HEK293 (cell line): ENCODE measurements at regions not wholly inside any gene's neighbourhood (a gene's known extent, or its start where the extent isn't known, plus 50 kb on each side); places are given as distances from the start of the nearest gene placed in this dataset.

ENCODE experiments used
- CTCF ChIA-PET: fragments of 350-600 bp; formaldehyde crosslinking; extraction: SDS; loops from one replicate; lab custom pipeline; 2021; ENCODE audit warnings: antibody characterized with exemption; lab: Yijun Ruan, JAX
- POLR2A ChIA-PET: fragments of 300-600 bp; formaldehyde crosslinking; extraction: SDS; loops from one replicate; lab custom pipeline; 2020; ENCODE audit warnings: antibody characterized with exemption, inconsistent platforms; lab: Yijun Ruan, JAX
- H3K27ac ChIP-seq: fragments of 200-500 bp; sonication (Bioruptor generic); 2 replicates; pipeline ENCODE4 v1.5.1; 2014; ENCODE audit warnings: low read depth, low read length, control low read depth, inconsistent platforms; ENCODE audit errors: extremely low read depth
- H3K36me3 ChIP-seq, 2 experiments: fragments of 200-500 bp in 1 of 2; sonication (Bioruptor generic) in 1 of 2; 1 replicate in 1 of 2; 2 replicates in 1 of 2; pipeline ENCODE4 v1.5.1; 2014 to 2017; ENCODE audit warnings: inconsistent platforms in 2 of 2, low read length in 2 of 2; ENCODE audit not compliant: control insufficient read depth in 2 of 2, insufficient read depth in 1 of 2
- H3K4me1 ChIP-seq: fragments of 200-500 bp; sonication (Bioruptor generic); 2 replicates; pipeline ENCODE4 v1.5.1; 2014; ENCODE audit warnings: mild to moderate bottlenecking, low read length, inconsistent platforms; ENCODE audit not compliant: control insufficient read depth, insufficient read depth
- H3K4me3 ChIP-seq: 2 replicates; pipeline ENCODE4 v1.5.1; 2011; ENCODE audit warnings: low read depth, mild to moderate bottlenecking, control low read depth, low read length, moderate library complexity
- H3K9me3 ChIP-seq: fragments of 200-500 bp; sonication (Bioruptor generic); 2 replicates; pipeline ENCODE4 v1.5.1; 2014; ENCODE audit warnings: low read depth, low read length, inconsistent platforms; ENCODE audit not compliant: control insufficient read depth, insufficient read depth
- BCL11A ChIP-seq: fragments of 450-650 bp; formaldehyde crosslinking; IDR thresholded peaks from 2 replicates; pipeline ENCODE4 v1.5.1; 2016; ENCODE audit warnings: low read depth, missing biosample characterization, missing genetic modification characterization
- BCL11B ChIP-seq: fragments of 450-650 bp; formaldehyde crosslinking; IDR thresholded peaks from 2 replicates; pipeline ENCODE4 v1.5.1; 2016; ENCODE audit warnings: low read depth, missing biosample characterization, missing genetic modification characterization
- EGR2 ChIP-seq: fragments of 450-650 bp; formaldehyde crosslinking; IDR thresholded peaks from 2 replicates; pipeline ENCODE4 v1.5.1; 2016; ENCODE audit warnings: low read depth, missing biosample characterization, missing genetic modification characterization
- FEZF1 ChIP-seq: fragments of 450-650 bp; formaldehyde crosslinking; IDR thresholded peaks from 2 replicates; pipeline ENCODE4 v1.5.1; 2016; ENCODE audit warnings: missing biosample characterization, missing genetic modification characterization
- GLIS2 ChIP-seq: fragments of 450-650 bp; formaldehyde crosslinking; IDR thresholded peaks from 2 replicates; pipeline ENCODE4 v1.5.1; 2016; ENCODE audit warnings: missing biosample characterization, missing genetic modification characterization
- HOXD13 ChIP-seq: sonication (generic); formaldehyde crosslinking; IDR thresholded peaks from 2 replicates; pipeline ENCODE4 v1.8.0; 2022; ENCODE audit warnings: missing genetic modification reagents, borderline replicate concordance
- TCF7L2 ChIP-seq: IDR thresholded peaks from 2 replicates; pipeline ENCODE4 v1.6.1; 2011; ENCODE audit warnings: low read depth, mild to moderate bottlenecking, inconsistent platforms, low read length, moderate library complexity, borderline replicate concordance
- WT1 ChIP-seq: fragments of 450-650 bp; formaldehyde crosslinking; IDR thresholded peaks from 2 replicates; pipeline ENCODE4 v1.5.1; 2016; ENCODE audit warnings: missing biosample characterization, missing genetic modification characterization
- ZNF2 ChIP-seq: fragments of 450-650 bp; formaldehyde crosslinking; IDR thresholded peaks from 2 replicates; pipeline ENCODE4 v1.5.1; 2016; ENCODE audit warnings: missing biosample characterization, missing genetic modification characterization
- ZNF26 ChIP-seq: fragments of 450-650 bp; formaldehyde crosslinking; IDR thresholded peaks from 2 replicates; pipeline ENCODE4 v1.5.1; 2016; ENCODE audit warnings: missing biosample characterization, missing genetic modification characterization
- ZNF292 ChIP-seq: fragments of 450-650 bp; formaldehyde crosslinking; IDR thresholded peaks from 2 replicates; pipeline ENCODE4 v1.5.1; 2016; ENCODE audit warnings: low read depth, missing biosample characterization, missing genetic modification characterization, borderline replicate concordance
- ZNF335 ChIP-seq: fragments of 450-650 bp; formaldehyde crosslinking; conservative IDR thresholded peaks from 2 replicates; pipeline ENCODE4 v1.5.1; 2016; ENCODE audit warnings: missing biosample characterization, missing genetic modification characterization
- ZNF394 ChIP-seq: fragments of 450-650 bp; formaldehyde crosslinking; IDR thresholded peaks from 2 replicates; pipeline ENCODE4 v1.5.1; 2016; ENCODE audit warnings: missing biosample characterization, missing genetic modification characterization, mild to moderate bottlenecking, moderate library complexity, borderline replicate concordance
- ZNF423 ChIP-seq: fragments of 450-650 bp; formaldehyde crosslinking; IDR thresholded peaks from 2 replicates; pipeline ENCODE4 v1.5.1; 2016; ENCODE audit warnings: missing biosample characterization, missing genetic modification characterization
- ZNF48 ChIP-seq: fragments of 450-650 bp; formaldehyde crosslinking; IDR thresholded peaks from 2 replicates; pipeline ENCODE4 v1.5.1; 2016; ENCODE audit warnings: missing biosample characterization, missing genetic modification characterization
- ZNF639 ChIP-seq: fragments of 450-650 bp; formaldehyde crosslinking; IDR thresholded peaks from 2 replicates; pipeline ENCODE4 v1.5.1; 2016; ENCODE audit warnings: missing biosample characterization, missing genetic modification characterization
- ZNF785 ChIP-seq: fragments of 450-650 bp; formaldehyde crosslinking; IDR thresholded peaks from 2 replicates; pipeline ENCODE4 v1.5.1; 2016; ENCODE audit warnings: missing biosample characterization, missing genetic modification characterization
- TF ChIP-seq, protein P1 (sequence below): fragments of 450-650 bp; formaldehyde crosslinking; conservative IDR thresholded peaks from 2 replicates; pipeline ENCODE4 v1.5.1; 2016; ENCODE audit warnings: low read depth, missing biosample characterization, missing genetic modification characterization
- TF ChIP-seq, protein P2 (sequence below): fragments of 450-650 bp; formaldehyde crosslinking; IDR thresholded peaks from 2 replicates; pipeline ENCODE4 v1.5.1; 2016; ENCODE audit warnings: missing biosample characterization, missing genetic modification characterization
- TF ChIP-seq, protein P3 (sequence below): fragments of 450-650 bp; formaldehyde crosslinking; IDR thresholded peaks from 2 replicates; pipeline ENCODE4 v1.5.1; 2016; ENCODE audit warnings: missing biosample characterization, missing genetic modification characterization, low read depth

- CTCF ChIA-PET, result interaction anchor here (0.6 kb wide), 1 partner anchor 9 kb away, joined by 3 read pairs; no protein-coding TSS in a partner anchor
- no peaks in the 10 kb centered on the region for H3K9me3 ChIP-seq
- TF ChIP-seq ZNF2 (no peak), FEZF1 (no peak), ZNF292 (tag by site-specific recombination) (no peak), HOXD13 (CRISPR knock-in tag) (no peak), ZNF639 (tag by site-specific recombination) (no peak), ZNF48 (tag by site-specific recombination) (no peak), BCL11A (tag by site-specific recombination) (no peak), TCF7L2 (no peak), ZNF335 (no peak), ZNF394 (tag by site-specific recombination) (no peak), GLIS2 (no peak)
- TF ChIP-seq, protein P1, sequence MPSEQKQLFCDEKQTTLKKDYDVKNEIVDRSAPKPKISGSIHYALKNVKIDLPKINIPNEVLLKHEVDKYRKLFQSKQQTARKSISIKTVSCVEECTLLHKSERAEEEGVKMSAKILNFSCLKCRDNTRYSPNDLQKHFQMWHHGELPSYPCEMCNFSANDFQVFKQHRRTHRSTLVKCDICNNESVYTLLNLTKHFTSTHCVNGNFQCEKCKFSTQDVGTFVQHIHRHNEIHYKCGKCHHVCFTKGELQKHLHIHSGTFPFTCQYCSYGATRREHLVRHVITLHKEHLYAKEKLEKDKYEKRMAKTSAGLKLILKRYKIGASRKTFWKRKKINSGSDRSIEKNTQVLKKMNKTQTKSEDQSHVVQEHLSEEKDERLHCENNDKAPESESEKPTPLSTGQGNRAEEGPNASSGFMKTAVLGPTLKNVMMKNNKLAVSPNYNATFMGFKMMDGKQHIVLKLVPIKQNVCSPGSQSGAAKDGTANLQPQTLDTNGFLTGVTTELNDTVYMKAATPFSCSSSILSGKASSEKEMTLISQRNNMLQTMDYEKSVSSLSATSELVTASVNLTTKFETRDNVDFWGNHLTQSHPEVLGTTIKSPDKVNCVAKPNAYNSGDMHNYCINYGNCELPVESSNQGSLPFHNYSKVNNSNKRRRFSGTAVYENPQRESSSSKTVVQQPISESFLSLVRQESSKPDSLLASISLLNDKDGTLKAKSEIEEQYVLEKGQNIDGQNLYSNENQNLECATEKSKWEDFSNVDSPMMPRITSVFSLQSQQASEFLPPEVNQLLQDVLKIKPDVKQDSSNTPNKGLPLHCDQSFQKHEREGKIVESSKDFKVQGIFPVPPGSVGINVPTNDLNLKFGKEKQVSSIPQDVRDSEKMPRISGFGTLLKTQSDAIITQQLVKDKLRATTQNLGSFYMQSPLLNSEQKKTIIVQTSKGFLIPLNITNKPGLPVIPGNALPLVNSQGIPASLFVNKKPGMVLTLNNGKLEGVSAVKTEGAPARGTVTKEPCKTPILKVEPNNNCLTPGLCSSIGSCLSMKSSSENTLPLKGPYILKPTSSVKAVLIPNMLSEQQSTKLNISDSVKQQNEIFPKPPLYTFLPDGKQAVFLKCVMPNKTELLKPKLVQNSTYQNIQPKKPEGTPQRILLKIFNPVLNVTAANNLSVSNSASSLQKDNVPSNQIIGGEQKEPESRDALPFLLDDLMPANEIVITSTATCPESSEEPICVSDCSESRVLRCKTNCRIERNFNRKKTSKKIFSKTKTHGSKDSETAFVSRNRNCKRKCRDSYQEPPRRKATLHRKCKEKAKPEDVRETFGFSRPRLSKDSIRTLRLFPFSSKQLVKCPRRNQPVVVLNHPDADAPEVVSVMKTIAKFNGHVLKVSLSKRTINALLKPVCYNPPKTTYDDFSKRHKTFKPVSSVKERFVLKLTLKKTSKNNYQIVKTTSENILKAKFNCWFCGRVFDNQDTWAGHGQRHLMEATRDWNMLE (tag by site-specific recombination), result no peak
- TF ChIP-seq, all 188 proteins: peak for 0
- no peaks in the 10 kb centered on the region for H3K4me1 ChIP-seq
- POLR2A ChIA-PET, result no interaction called here
- H3K36me3 ChIP-seq, result no peaks in the 10 kb centered on the region
- no peak overlapping the region for H3K4me3 ChIP-seq
- H3K27ac ChIP-seq, result no peak overlapping the region
These were observed 392.3 kb upstream of the PKN2 start for GRCh38 chr1:88291611-88292354.

GRCh38 chr1:88293691-88294190, 390.3 kb upstream of the PKN2 start:
- POLR2A ChIA-PET, result no interaction called here
- TF ChIP-seq ZNF26, result no peak
- TF ChIP-seq, protein P2, sequence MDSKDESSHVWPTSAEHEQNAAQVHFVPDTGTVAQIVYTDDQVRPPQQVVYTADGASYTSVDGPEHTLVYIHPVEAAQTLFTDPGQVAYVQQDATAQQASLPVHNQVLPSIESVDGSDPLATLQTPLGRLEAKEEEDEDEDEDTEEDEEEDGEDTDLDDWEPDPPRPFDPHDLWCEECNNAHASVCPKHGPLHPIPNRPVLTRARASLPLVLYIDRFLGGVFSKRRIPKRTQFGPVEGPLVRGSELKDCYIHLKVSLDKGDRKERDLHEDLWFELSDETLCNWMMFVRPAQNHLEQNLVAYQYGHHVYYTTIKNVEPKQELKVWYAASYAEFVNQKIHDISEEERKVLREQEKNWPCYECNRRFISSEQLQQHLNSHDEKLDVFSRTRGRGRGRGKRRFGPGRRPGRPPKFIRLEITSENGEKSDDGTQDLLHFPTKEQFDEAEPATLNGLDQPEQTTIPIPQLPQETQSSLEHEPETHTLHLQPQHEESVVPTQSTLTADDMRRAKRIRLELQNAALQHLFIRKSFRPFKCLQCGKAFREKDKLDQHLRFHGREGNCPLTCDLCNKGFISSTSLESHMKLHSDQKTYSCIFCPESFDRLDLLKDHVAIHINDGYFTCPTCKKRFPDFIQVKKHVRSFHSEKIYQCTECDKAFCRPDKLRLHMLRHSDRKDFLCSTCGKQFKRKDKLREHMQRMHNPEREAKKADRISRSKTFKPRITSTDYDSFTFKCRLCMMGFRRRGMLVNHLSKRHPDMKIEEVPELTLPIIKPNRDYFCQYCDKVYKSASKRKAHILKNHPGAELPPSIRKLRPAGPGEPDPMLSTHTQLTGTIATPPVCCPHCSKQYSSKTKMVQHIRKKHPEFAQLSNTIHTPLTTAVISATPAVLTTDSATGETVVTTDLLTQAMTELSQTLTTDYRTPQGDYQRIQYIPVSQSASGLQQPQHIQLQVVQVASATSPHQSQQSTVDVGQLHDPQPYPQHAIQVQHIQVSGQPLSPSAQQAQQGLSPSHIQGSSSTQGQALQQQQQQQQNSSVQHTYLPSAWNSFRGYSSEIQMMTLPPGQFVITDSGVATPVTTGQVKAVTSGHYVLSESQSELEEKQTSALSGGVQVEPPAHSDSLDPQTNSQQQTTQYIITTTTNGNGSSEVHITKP, result no peak
- no peak for TF ChIP-seq WT1 (tag by site-specific recombination)
- TF ChIP-seq BCL11A (tag by site-specific recombination), result no peak
- TF ChIP-seq ZNF423 (tag by site-specific recombination), result no peak
- TF ChIP-seq, protein P3, sequence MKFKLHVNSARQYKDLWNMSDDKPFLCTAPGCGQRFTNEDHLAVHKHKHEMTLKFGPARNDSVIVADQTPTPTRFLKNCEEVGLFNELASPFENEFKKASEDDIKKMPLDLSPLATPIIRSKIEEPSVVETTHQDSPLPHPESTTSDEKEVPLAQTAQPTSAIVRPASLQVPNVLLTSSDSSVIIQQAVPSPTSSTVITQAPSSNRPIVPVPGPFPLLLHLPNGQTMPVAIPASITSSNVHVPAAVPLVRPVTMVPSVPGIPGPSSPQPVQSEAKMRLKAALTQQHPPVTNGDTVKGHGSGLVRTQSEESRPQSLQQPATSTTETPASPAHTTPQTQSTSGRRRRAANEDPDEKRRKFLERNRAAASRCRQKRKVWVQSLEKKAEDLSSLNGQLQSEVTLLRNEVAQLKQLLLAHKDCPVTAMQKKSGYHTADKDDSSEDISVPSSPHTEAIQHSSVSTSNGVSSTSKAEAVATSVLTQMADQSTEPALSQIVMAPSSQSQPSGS, result no peak
- no peak for TF ChIP-seq ZNF785
- no peak for TF ChIP-seq BCL11B
- no peak for TF ChIP-seq EGR2 (tag by site-specific recombination)
- Histone ChIP-seq H3K4me3 (no peak overlapping the region), H3K9me3 (no peaks in the 10 kb centered on the region), H3K4me1 (no peaks in the 10 kb centered on the region), H3K27ac (no peak overlapping the region), H3K36me3 (no peaks in the 10 kb centered on the region)
- CTCF ChIA-PET, result interaction anchor here (1.3 kb wide), 1 partner anchor 10 kb away, joined by 4 read pairs; no protein-coding TSS in a partner anchor
